Neutrophil (primary cell): ENCODE measurements at regions not wholly inside any gene's neighbourhood (a gene's known extent, or its start where the extent isn't known, plus 50 kb on each side); places are given as distances from the start of the nearest gene placed in this dataset.

Source experiments
- H3K27ac ChIP-seq: fragments of 200-600 bp; sonication (generic); 2 replicates; pipeline ENCODE4 v1.5.1; 2016; ENCODE audit warnings: mild to moderate bottlenecking, moderate library complexity
- H3K27me3 ChIP-seq: fragments of 200-600 bp; sonication (generic); 2 replicates; pipeline ENCODE4 v1.6.0; 2016; ENCODE audit warnings: mild to moderate bottlenecking
- H3K36me3 ChIP-seq: fragments of 200-600 bp; sonication (generic); 2 replicates; pipeline ENCODE4 v1.5.1; 2017
- H3K4me1 ChIP-seq, 2 experiments: fragments of 200-600 bp in 1 of 2; sonication (generic) in 1 of 2; 1 replicate in 1 of 2; 2 replicates in 1 of 2; pipeline versions ENCODE4 v1.5.1 to v1.6.1; 2013 to 2016; ENCODE audit warnings: low read depth in 1 of 2, low read length in 1 of 2, mild to moderate bottlenecking in 1 of 2, moderate library complexity in 1 of 2; ENCODE audit not compliant: control insufficient read depth in 1 of 2, insufficient read depth in 1 of 2
- H3K4me3 ChIP-seq, 2 experiments: fragments of 200-600 bp in 1 of 2; sonication (generic) in 1 of 2; 1 replicate in 1 of 2; 2 replicates in 1 of 2; pipeline ENCODE4 v1.5.1; 2013 to 2016; ENCODE audit warnings: low read depth in 1 of 2, low read length in 1 of 2, mild to moderate bottlenecking in 1 of 2, moderate library complexity in 1 of 2
- H3K9me3 ChIP-seq: fragments of 200-600 bp; sonication (generic); 2 replicates; pipeline ENCODE4 v1.5.1; 2016
- TF ChIP-seq, protein P1 (sequence below): fragments of 200-600 bp; sonication (generic); IDR thresholded peaks from 2 replicates; pipeline ENCODE4 v1.5.1; 2016; ENCODE audit warnings: antibody characterized with exemption

DNA sequence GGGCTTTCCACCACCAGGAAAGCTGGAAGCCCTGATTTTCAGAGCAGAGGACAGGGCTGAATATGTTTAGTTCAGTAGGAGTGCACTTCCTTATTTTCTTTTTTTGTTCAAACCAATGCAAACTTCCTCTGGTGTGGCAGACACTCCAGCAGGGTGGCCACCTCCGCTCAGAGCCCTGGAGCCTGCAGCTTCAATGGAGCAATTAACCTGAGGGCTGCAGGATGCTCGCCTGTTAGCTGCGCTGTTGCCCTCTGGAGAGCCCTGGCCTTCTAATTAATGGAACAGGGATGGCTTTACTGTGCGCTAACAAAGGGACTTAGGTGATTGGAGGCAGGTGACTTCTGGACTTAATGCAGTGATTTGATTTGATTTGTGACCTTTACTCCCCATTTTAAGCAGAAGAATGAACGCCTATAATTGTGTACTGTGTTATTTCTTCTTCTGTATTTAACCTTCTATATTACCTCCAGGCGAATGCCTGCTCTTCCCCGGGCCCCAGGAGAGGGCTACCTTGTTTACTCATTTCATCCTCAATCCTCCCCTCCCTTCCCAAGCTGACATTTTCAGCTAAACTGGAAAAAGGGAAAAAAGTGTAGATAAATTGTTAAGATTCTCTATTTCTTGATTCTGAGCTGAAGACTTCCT is 123.0 kb upstream of the CTBP2 start:
- Histone ChIP-seq H3K27ac (no peak overlapping the region), H3K36me3 (no peaks in the 10 kb centered on the region), H3K4me3 (no peak overlapping the region), H3K9me3 (no peaks in the 10 kb centered on the region), H3K4me1 (no peaks in the 10 kb centered on the region), H3K27me3 (no peaks in the 10 kb centered on the region)
- TF ChIP-seq, protein P1, sequence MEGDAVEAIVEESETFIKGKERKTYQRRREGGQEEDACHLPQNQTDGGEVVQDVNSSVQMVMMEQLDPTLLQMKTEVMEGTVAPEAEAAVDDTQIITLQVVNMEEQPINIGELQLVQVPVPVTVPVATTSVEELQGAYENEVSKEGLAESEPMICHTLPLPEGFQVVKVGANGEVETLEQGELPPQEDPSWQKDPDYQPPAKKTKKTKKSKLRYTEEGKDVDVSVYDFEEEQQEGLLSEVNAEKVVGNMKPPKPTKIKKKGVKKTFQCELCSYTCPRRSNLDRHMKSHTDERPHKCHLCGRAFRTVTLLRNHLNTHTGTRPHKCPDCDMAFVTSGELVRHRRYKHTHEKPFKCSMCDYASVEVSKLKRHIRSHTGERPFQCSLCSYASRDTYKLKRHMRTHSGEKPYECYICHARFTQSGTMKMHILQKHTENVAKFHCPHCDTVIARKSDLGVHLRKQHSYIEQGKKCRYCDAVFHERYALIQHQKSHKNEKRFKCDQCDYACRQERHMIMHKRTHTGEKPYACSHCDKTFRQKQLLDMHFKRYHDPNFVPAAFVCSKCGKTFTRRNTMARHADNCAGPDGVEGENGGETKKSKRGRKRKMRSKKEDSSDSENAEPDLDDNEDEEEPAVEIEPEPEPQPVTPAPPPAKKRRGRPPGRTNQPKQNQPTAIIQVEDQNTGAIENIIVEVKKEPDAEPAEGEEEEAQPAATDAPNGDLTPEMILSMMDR: no peak

DNA sequence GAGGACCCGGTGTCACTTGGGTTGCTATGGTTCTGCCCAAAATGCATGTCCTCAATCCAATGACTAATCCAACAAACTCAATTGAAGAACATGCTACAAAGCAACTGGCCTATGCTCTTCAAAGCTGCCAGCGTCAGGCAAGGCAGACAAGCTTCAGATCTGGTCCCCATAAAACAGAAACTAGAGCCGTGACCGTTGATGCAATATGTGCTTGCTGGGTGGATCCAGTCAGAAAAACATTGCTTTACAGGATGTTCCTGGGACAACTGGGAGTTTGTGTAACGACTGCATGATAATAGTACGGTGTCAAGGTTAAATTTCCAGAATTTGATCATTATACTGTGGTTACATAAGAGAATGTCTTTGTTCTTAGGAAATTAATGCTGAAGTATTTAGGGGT is 120.7 kb upstream of the CTBP2 start:
- Histone ChIP-seq H3K27me3 (no peaks in the 10 kb centered on the region), H3K27ac (no peak overlapping the region), H3K4me3 (no peak overlapping the region), H3K36me3 (no peaks in the 10 kb centered on the region), H3K4me1 (no peaks in the 10 kb centered on the region), H3K9me3 (no peaks in the 10 kb centered on the region)
- TF ChIP-seq, protein P1: no peak

DNA sequence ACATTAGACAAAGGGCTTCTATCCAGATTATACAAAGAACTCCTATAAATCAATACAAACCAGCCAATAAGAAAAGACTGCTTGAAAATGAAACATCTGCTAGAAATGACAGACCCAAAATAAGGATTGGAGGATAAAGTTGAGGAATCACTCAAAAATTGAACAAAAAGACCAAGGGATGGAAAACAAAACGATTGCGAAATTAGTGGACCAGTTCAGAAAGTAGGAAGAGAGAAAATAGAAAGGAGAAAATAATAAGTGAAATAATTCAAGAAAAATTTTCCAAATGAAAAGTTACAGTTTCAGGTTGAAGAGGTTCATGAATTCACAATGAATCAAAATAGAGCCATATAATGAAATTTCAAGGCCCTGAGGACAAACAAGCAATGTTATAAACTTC is 115.8 kb upstream of the CTBP2 start:
- no peaks in the 10 kb centered on the region for H3K36me3 ChIP-seq
- no peak overlapping the region for H3K27ac ChIP-seq
- H3K4me1 ChIP-seq: no peaks in the 10 kb centered on the region
- H3K9me3 ChIP-seq: no peaks in the 10 kb centered on the region
- no peak overlapping the region for H3K4me3 ChIP-seq
- no peaks in the 10 kb centered on the region for H3K27me3 ChIP-seq
- TF ChIP-seq, protein P1: no peak

DNA sequence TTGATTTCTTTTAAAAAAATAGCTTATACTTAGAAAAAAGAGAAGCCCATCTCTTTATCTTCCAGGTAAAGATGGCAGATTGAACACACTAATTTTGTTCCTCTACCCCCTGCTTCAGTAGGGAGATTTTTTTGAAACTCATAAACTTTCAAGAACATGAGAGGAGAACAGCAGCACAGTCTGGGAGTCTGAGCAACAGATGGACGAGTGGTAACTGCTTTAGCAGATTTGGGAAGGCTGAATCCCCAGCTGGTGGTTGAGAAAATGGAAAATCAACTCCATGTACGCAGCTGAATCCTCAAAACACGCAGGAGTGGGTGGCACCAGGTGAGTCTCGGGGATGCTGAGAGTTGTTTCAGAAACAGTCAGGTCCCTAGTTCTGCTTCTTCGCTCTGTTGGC is 114.6 kb upstream of the CTBP2 start:
- Histone ChIP-seq H3K4me3 (no peak overlapping the region), H3K36me3 (no peaks in the 10 kb centered on the region), H3K4me1 (no peaks in the 10 kb centered on the region), H3K27me3 (no peaks in the 10 kb centered on the region), H3K9me3 (no peaks in the 10 kb centered on the region), H3K27ac (no peak overlapping the region)
- TF ChIP-seq, protein P1: no peak

DNA sequence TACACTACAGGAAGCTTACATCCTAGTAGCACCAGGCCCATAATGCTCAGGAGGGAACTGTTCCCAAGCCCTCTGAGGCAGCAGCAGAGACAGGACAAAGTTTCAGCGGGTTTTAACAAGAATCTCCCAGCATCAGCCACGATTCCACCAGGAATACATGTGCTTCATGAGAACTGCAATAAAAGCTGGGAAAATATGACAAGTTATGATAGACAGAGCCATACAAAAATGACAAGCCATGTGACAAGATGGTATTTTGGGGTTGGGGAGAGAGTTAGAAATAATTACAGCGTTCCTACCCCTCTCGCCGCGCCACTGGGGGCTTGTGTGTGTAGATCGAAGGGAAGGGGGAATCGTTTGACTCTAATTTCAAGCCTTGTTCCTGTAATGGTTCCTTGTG is 112.7 kb upstream of the CTBP2 start:
- Histone ChIP-seq H3K4me1 (no peaks in the 10 kb centered on the region), H3K36me3 (no peaks in the 10 kb centered on the region), H3K4me3 (no peak overlapping the region), H3K27ac (no peak overlapping the region), H3K27me3 (no peaks in the 10 kb centered on the region), H3K9me3 (no peaks in the 10 kb centered on the region)
- TF ChIP-seq, protein P1: no peak

DNA sequence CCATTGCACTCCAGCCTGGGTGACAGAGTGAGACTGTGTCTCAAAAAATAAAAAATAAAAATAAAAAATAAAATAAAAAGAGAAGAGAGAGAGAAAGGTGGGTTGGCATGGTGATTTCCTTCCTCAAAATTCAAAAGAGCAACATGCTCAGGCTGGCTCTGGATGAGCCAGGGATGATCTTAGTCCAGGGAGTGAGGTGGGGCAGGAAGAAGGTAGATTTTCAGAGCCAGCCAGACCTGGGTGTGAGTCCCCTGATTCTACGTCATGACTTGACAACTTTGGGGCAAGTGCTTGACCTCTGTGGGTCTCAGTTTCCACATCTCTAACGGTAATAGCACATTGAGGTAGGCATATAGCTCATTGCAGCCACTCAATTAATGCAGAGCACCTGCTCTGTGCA is 109.4 kb upstream of the CTBP2 start:
- Histone ChIP-seq H3K9me3 (no peaks in the 10 kb centered on the region), H3K4me3 (no peak overlapping the region), H3K27ac (no peak overlapping the region), H3K4me1 (no peaks in the 10 kb centered on the region), H3K27me3 (no peaks in the 10 kb centered on the region), H3K36me3 (no peaks in the 10 kb centered on the region)
- TF ChIP-seq, protein P1: no peak
